Sigmoid colon (tissue), 4 donors: ENCODE measurements at regions not wholly inside any gene's neighbourhood (a gene's known extent, or its start where the extent isn't known, plus 50 kb on each side); places are given as distances from the start of the nearest gene placed in this dataset.

Experiments
- POLR2A ChIP-seq, 2 donors: fragments of 450-650 bp; IDR thresholded peaks; one replicate each; pipeline ENCODE4 v1.6.1; 2016; ENCODE audit warnings: antibody characterized with exemption in 2 of 2, mild to moderate bottlenecking in 2 of 2, moderate library complexity in 2 of 2
- POLR2AphosphoS5 ChIP-seq, 4 donors: sonication (generic); formaldehyde crosslinking; IDR thresholded peaks; one replicate each; pipeline ENCODE4 v1.6.1; 2017; ENCODE audit warnings: antibody characterized with exemption in 4 of 4
- TF ChIP-seq, protein P1 (sequence below), 4 experiments: fragments of 450-650 bp in 3 of 4; fragments of 200-600 bp in 1 of 4; IDR thresholded peaks; one replicate each; pipeline ENCODE4 v1.5.1; 2016 to 2019; ENCODE audit warnings: antibody characterized with exemption in 4 of 4, mild to moderate bottlenecking in 3 of 4, moderate library complexity in 2 of 4

- TF ChIP-seq POLR2AphosphoS5 (IDR thresholded peaks at IDR 0.05), result no peak
- TF ChIP-seq, protein P1, sequence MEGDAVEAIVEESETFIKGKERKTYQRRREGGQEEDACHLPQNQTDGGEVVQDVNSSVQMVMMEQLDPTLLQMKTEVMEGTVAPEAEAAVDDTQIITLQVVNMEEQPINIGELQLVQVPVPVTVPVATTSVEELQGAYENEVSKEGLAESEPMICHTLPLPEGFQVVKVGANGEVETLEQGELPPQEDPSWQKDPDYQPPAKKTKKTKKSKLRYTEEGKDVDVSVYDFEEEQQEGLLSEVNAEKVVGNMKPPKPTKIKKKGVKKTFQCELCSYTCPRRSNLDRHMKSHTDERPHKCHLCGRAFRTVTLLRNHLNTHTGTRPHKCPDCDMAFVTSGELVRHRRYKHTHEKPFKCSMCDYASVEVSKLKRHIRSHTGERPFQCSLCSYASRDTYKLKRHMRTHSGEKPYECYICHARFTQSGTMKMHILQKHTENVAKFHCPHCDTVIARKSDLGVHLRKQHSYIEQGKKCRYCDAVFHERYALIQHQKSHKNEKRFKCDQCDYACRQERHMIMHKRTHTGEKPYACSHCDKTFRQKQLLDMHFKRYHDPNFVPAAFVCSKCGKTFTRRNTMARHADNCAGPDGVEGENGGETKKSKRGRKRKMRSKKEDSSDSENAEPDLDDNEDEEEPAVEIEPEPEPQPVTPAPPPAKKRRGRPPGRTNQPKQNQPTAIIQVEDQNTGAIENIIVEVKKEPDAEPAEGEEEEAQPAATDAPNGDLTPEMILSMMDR (IDR thresholded peaks at IDR 0.05), result no peak
- no peak for TF ChIP-seq POLR2A (IDR thresholded peaks at IDR 0.05)
These were observed 205.7 kb upstream of the IGFBP3 start for GRCh38 chr7:46126675-46127300.
